ENCODE measurements at regions not wholly inside any gene's neighbourhood (a gene's known extent, or its start where the extent isn't known, plus 50 kb on each side); places are given as distances from the start of the nearest gene placed in this dataset.

- no peak overlapping the region for H3K4me3 ChIP-seq (ENCODE audit: low read depth in 2 of 2, low read length in 1 of 2)
- H3K4me1 ChIP-seq (ENCODE audit: control insufficient read depth in 1 of 2, insufficient read depth in 2 of 2, low read depth in 1 of 2, low read length in 1 of 2): no peaks in the 10 kb centered on the region; a peak in 1 of 4 replicates
- H3K9ac ChIP-seq: no peak overlapping the region
- WGBS (ENCODE audit: low lambda C conversion rate): 50% methylated on average over 38 of the region's 77 CpGs
- H3K36me3 ChIP-seq (replicated peaks in 1 of 2; ENCODE audit: control insufficient read depth in 1 of 2, insufficient read depth in 2 of 2, low read length in 1 of 2): no peaks in the 10 kb centered on the region
- no peaks in the 10 kb centered on the region for H4K20me1 ChIP-seq (ENCODE audit: insufficient read depth)
- no peak overlapping the region for H3K27ac ChIP-seq (ENCODE audit: low read depth in 2 of 2, low read length in 1 of 2)
- no peaks in the 10 kb centered on the region for H3K79me2 ChIP-seq (ENCODE audit: insufficient read depth)
- H3K9me3 ChIP-seq: no peaks in the 10 kb centered on the region
- H3K4me2 ChIP-seq: no peak overlapping the region
- TF ChIP-seq POLR2AphosphoS5 (IDR thresholded peaks at IDR 0.05; ENCODE audit: low read depth, low read length) (no peak), YY1 (IDR thresholded peaks at IDR 0.05; ENCODE audit: low read depth) (no peak), RAD21 (IDR thresholded peaks at IDR 0.05; ENCODE audit: low read length) (no peak)
- TF ChIP-seq, protein P1, sequence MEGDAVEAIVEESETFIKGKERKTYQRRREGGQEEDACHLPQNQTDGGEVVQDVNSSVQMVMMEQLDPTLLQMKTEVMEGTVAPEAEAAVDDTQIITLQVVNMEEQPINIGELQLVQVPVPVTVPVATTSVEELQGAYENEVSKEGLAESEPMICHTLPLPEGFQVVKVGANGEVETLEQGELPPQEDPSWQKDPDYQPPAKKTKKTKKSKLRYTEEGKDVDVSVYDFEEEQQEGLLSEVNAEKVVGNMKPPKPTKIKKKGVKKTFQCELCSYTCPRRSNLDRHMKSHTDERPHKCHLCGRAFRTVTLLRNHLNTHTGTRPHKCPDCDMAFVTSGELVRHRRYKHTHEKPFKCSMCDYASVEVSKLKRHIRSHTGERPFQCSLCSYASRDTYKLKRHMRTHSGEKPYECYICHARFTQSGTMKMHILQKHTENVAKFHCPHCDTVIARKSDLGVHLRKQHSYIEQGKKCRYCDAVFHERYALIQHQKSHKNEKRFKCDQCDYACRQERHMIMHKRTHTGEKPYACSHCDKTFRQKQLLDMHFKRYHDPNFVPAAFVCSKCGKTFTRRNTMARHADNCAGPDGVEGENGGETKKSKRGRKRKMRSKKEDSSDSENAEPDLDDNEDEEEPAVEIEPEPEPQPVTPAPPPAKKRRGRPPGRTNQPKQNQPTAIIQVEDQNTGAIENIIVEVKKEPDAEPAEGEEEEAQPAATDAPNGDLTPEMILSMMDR (IDR thresholded peaks at IDR 0.05): peak; percentile 18; the same call in 1 of the 2 replicates
- no peak overlapping the region for H2AFZ ChIP-seq (ENCODE audit: low read depth)
- ChIA-PET POLR2A (no interaction called here), CTCF (interaction anchor here (1.0 to 3.8 kb wide), 6 partner anchors 12 to 151 kb away, joined by 4 to 14 read pairs (median 8); no protein-coding TSS in a partner anchor)
- peak; percentile 49 for DNase-seq
- H3K9me2 ChIP-seq: no peaks in the 10 kb centered on the region
- H3F3A ChIP-seq (replicated peaks; ENCODE audit: insufficient read depth): no peaks in the 10 kb centered on the region
- H3K27me3 ChIP-seq (ENCODE audit: insufficient read depth): no peaks in the 10 kb centered on the region
These were observed 130.4 kb downstream of the TMEM174 start for GRCh38 chr5:73303148-73304079.

GRCh38 chr5:73302797-73303147, 129.8 kb downstream of the TMEM174 start:
- CTCF ChIA-PET: interaction anchor here (1.5 to 3.8 kb wide), 3 partner anchors 87 to 148 kb away, joined by 4 to 14 read pairs (median 11); no protein-coding TSS in a partner anchor
- H3K9me3 ChIP-seq: no peaks in the 10 kb centered on the region
- H3K4me3 ChIP-seq (ENCODE audit: low read depth in 2 of 2, low read length in 1 of 2): no peak overlapping the region
- POLR2A ChIA-PET: no interaction called here
- WGBS (ENCODE audit: low lambda C conversion rate): 61% methylated on average over 9 of the region's 9 CpGs
- H3K79me2 ChIP-seq (ENCODE audit: insufficient read depth): no peaks in the 10 kb centered on the region
- no peaks in the 10 kb centered on the region for H3F3A ChIP-seq (replicated peaks; ENCODE audit: insufficient read depth)
- peak; percentile 48; the same call in 1 of the 2 replicates for TF ChIP-seq USF1 (IDR thresholded peaks at IDR 0.05; ENCODE audit: borderline replicate concordance, low read depth)
- no peak for TF ChIP-seq ELF1 (IDR thresholded peaks at IDR 0.05)
- no peaks in the 10 kb centered on the region for H3K27me3 ChIP-seq (ENCODE audit: insufficient read depth)
- H2AFZ ChIP-seq (ENCODE audit: low read depth): no peak overlapping the region
- no peaks in the 10 kb centered on the region for H4K20me1 ChIP-seq (ENCODE audit: insufficient read depth)
- DNase-seq: no peak
- H3K27ac ChIP-seq (ENCODE audit: low read depth in 2 of 2, low read length in 1 of 2): no peak overlapping the region
- no peak overlapping the region for H3K9ac ChIP-seq
- no peaks in the 10 kb centered on the region; a peak in 1 of 4 replicates for H3K4me1 ChIP-seq (ENCODE audit: control insufficient read depth in 1 of 2, insufficient read depth in 2 of 2, low read depth in 1 of 2, low read length in 1 of 2)
- H3K9me2 ChIP-seq: no peaks in the 10 kb centered on the region
- no peaks in the 10 kb centered on the region for H3K36me3 ChIP-seq (replicated peaks in 1 of 2; ENCODE audit: control insufficient read depth in 1 of 2, insufficient read depth in 2 of 2, low read length in 1 of 2)
- H3K4me2 ChIP-seq: no peak overlapping the region
